IMR-90 (cell line): ENCODE measurements at regions not wholly inside any gene's neighbourhood (a gene's known extent, or its start where the extent isn't known, plus 50 kb on each side); places are given as distances from the start of the nearest gene placed in this dataset.
A peak's percentile ranks its signal among the peaks of the same experiment; 100 is the strongest.

Experiments
- ATAC-seq: fragments of 200-7000 bp; cut with Tn5 transposase; 2 replicates; pipeline ENCODE4 v1.9.1; 2020; ENCODE audit warnings: low read depth, mild to moderate bottlenecking, moderate library complexity
- BruUV-seq: library from RNA; stranded (reverse); fragments of 400-500 nt; replicated peaks from 2 replicates; lab custom pipeline; 2021; lab: Mats Ljungman, UMichigan
- CTCF ChIA-PET: fragments of 300-600 bp; formaldehyde crosslinking; extraction: SDS; loops from one replicate; lab custom pipeline; 2021; ENCODE audit warnings: antibody characterized with exemption; lab: Yijun Ruan, JAX
- POLR2A ChIA-PET: fragments of 300-600 bp; sonication (Branson Sonifier 250); formaldehyde crosslinking; loops from one replicate; lab custom pipeline; 2022; ENCODE audit warnings: antibody characterized with exemption; ENCODE audit not compliant: unreplicated experiment; lab: Charles Lee
- DNase-seq: peaks from one replicate; pipeline ENCODE4 v3.0.0; 2013
- H2AFZ ChIP-seq: replicated peaks from 2 replicates; pipeline ENCODE3; 2013; ENCODE audit warnings: low read length, mild to moderate bottlenecking; ENCODE audit not compliant: poor library complexity
- H2AK5ac ChIP-seq: 2 replicates; pipeline ENCODE4 v1.6.1; 2013; ENCODE audit warnings: low read depth, low read length, inconsistent platforms
- H2AK9ac ChIP-seq: replicated peaks from 2 replicates; pipeline ENCODE3; 2013; ENCODE audit warnings: mild to moderate bottlenecking, low read depth, low read length, moderate library complexity; ENCODE audit not compliant: poor library complexity
- H2BK120ac ChIP-seq: 2 replicates; pipeline ENCODE4 v1.6.1; 2013; ENCODE audit warnings: low read depth, low read length, inconsistent platforms
- H2BK15ac ChIP-seq: 3 replicates; pipeline ENCODE4 v1.6.1; 2013; ENCODE audit warnings: low read depth, low read length, inconsistent platforms
- H2BK20ac ChIP-seq: 2 replicates; pipeline ENCODE4 v1.6.1; 2013; ENCODE audit warnings: low read depth, mild to moderate bottlenecking, inconsistent platforms, low read length, moderate library complexity
- H2BK5ac ChIP-seq: 2 replicates; pipeline ENCODE4 v1.6.1; 2013; ENCODE audit warnings: mild to moderate bottlenecking, low read depth, low read length, inconsistent platforms; ENCODE audit not compliant: poor library complexity, severe bottlenecking
- H3K14ac ChIP-seq: replicated peaks from 2 replicates; pipeline ENCODE4 v1.6.1; 2013; ENCODE audit warnings: low read depth, low read length, inconsistent platforms
- H3K18ac ChIP-seq: 2 replicates; pipeline ENCODE4 v1.6.1; 2013; ENCODE audit warnings: low read depth, low read length, control low read depth
- H3K23ac ChIP-seq: 2 replicates; pipeline ENCODE4 v1.6.1; 2013; ENCODE audit warnings: low read depth, low read length, inconsistent platforms
- H3K27ac ChIP-seq: 2 replicates; pipeline ENCODE4 v1.5.1; 2013; ENCODE audit warnings: mild to moderate bottlenecking, control low read depth, low read length; ENCODE audit not compliant: insufficient read depth
- H3K27me3 ChIP-seq: 2 replicates; pipeline ENCODE4 v1.6.1; 2013; ENCODE audit warnings: low read length; ENCODE audit not compliant: control insufficient read depth, insufficient read depth
- H3K36me3 ChIP-seq: 2 replicates; pipeline ENCODE4 v1.6.1; 2013; ENCODE audit warnings: low read length, mixed read lengths; ENCODE audit not compliant: control insufficient read depth, insufficient read depth
- H3K4ac ChIP-seq: 2 replicates; pipeline ENCODE4 v1.6.1; 2013; ENCODE audit warnings: low read depth, low read length, inconsistent platforms
- H3K4me1 ChIP-seq: 2 replicates; pipeline ENCODE4 v1.6.1; 2013; ENCODE audit warnings: low read length, mixed read lengths; ENCODE audit not compliant: control insufficient read depth, insufficient read depth
- H3K4me2 ChIP-seq: 2 replicates; pipeline ENCODE4 v1.6.1; 2013; ENCODE audit warnings: low read depth, mild to moderate bottlenecking, control low read depth, low read length, moderate library complexity
- H3K4me3 ChIP-seq: 2 replicates; pipeline ENCODE4 v1.5.1; 2013; ENCODE audit warnings: low read depth, mild to moderate bottlenecking, control low read depth, low read length, moderate library complexity; ENCODE audit not compliant: insufficient read depth
- H3K56ac ChIP-seq: 2 replicates; pipeline ENCODE4 v1.6.1; 2013; ENCODE audit warnings: low read length, inconsistent platforms; ENCODE audit not compliant: insufficient read depth; ENCODE audit errors: extremely low read depth
- H3K79me1 ChIP-seq, 2 experiments: 2 replicates each; pipeline ENCODE4 v1.6.1; 2013; ENCODE audit warnings: low read length in 2 of 2, inconsistent platforms in 1 of 2, low read depth in 1 of 2
- H3K9ac ChIP-seq: 2 replicates; pipeline ENCODE4 v1.6.1; 2013; ENCODE audit warnings: low read depth, low read length, control low read depth
- H3K9me1 ChIP-seq: 2 replicates; pipeline ENCODE4 v1.6.1; 2013; ENCODE audit warnings: low read length, inconsistent platforms; ENCODE audit not compliant: insufficient read depth
- H3K9me3 ChIP-seq: 2 replicates; pipeline ENCODE4 v1.6.1; 2013; ENCODE audit warnings: low read length; ENCODE audit not compliant: control insufficient read depth, insufficient read depth
- H4K20me1 ChIP-seq: 2 replicates; pipeline ENCODE4 v1.6.1; 2013; ENCODE audit warnings: low read length, inconsistent platforms; ENCODE audit not compliant: insufficient read depth
- H4K5ac ChIP-seq: 2 replicates; pipeline ENCODE4 v1.6.1; 2013; ENCODE audit warnings: mild to moderate bottlenecking, low read depth, low read length, control low read depth
- H4K8ac ChIP-seq, 2 experiments: 2 replicates each; pipeline ENCODE4 v1.6.1; 2013; ENCODE audit warnings: low read depth in 2 of 2, low read length in 2 of 2, control low read depth in 1 of 2, inconsistent platforms in 1 of 2
- H4K91ac ChIP-seq: 2 replicates; pipeline ENCODE4 v1.6.1; 2013; ENCODE audit warnings: low read depth, low read length, inconsistent platforms; ENCODE audit not compliant: insufficient read depth
- MAZ ChIP-seq: IDR thresholded peaks from 2 replicates; pipeline ENCODE4 v1.6.1; 2012; ENCODE audit warnings: low read depth, mild to moderate bottlenecking, low read length, improper control_type of control experiment, moderate library complexity, borderline replicate concordance
- POLR2A ChIP-seq: IDR thresholded peaks from 2 replicates; pipeline ENCODE4 v1.6.1; 2012; ENCODE audit warnings: mild to moderate bottlenecking, low read depth, low read length
- WGBS, 2 experiments: methylation state at CpG; one replicate each; pipeline versions ENCODE4 v1.1.5 to v1.1.7; 2013; ENCODE audit warnings: missing lambda C conversion rate in 2 of 2; ENCODE audit not compliant: insufficient read length in 1 of 2; ENCODE audit errors: extremely low coverage in 2 of 2; 5-methylcytosine and 5-hydroxymethylcytosine counted together
- dilution Hi-C: fragments of 300-500 bp; cut with HindIII; formaldehyde crosslinking; loops from one replicate; pipeline ENCODE4 v1.14.3; 2018; ENCODE audit warnings: low sequenced_read_pairs; ENCODE audit not compliant: unreplicated experiment
- in situ Hi-C: fragments of 300-500 bp; cut with MboI; formaldehyde crosslinking; loops from 3 replicates; pipeline ENCODE4 v1.14.3; 2019; ENCODE audit warnings: low sequenced_read_pairs, inconsistent platforms, mixed read lengths
- intact Hi-C: fragments of 100-400 bp; cut with micrococcal nuclease; formaldehyde crosslinking; loops from 2 replicates; pipeline ENCODE4 v1.10.0; 2022

GRCh38 chr3:34001022-34001421, 202.6 kb downstream of the PDCD6IP start:
- H4K20me1 ChIP-seq: no peaks in the 10 kb centered on the region
- no peak overlapping the region for H2BK5ac ChIP-seq
- H3K56ac ChIP-seq: no peak overlapping the region
- TF ChIP-seq MAZ: no peak
- TF ChIP-seq POLR2A: no peak
- no peak overlapping the region; the same call in 1 of the 2 replicates for H4K5ac ChIP-seq
- 0 out of 2 replicates have a peak overlapping the region, but pooled peaks have one; percentile 54 for H2BK20ac ChIP-seq
- H2AK5ac ChIP-seq: no peak overlapping the region
- dilution Hi-C loops: no loop called here
- in situ Hi-C loops: no loop called here
- H3K4me2 ChIP-seq: no peak overlapping the region
- no peak overlapping the region for H3K9ac ChIP-seq
- ChIA-PET CTCF (no interaction called here), POLR2A (no interaction called here)
- H3K9me1 ChIP-seq: peaks cover 9% of the 10 kb centered on the region
- H2AK9ac ChIP-seq: no peak overlapping the region
- H3K9me3 ChIP-seq: no peaks in the 10 kb centered on the region
- peak overlapping the region; percentile 57; the same call in 1 of the 2 replicates for H3K4ac ChIP-seq
- H4K8ac ChIP-seq: no peak overlapping the region
- no peak overlapping the region for H3K27ac ChIP-seq
- no peaks in the 10 kb centered on the region for H3K27me3 ChIP-seq
- no CpG with 5 or more reads among the region's 3 CpGs for WGBS, 2 experiments
- no TSS peak for BruUV-seq
- H3K14ac ChIP-seq: peak overlapping the region; percentile 25; the same call in 1 of the 2 replicates
- no peak overlapping the region for H2AFZ ChIP-seq
- peak overlapping the region; percentile 44; the same call in 1 of the 3 replicates for H2BK15ac ChIP-seq
- H3K18ac ChIP-seq: peak overlapping the region; percentile 43; the same call in 1 of the 2 replicates
- DNase-seq (no peak), ATAC-seq (no peak)
- no peak overlapping the region for H3K4me3 ChIP-seq
- no peak overlapping the region for H3K23ac ChIP-seq
- peak overlapping the region; percentile 32; the same call in 1 of the 2 replicates for H4K91ac ChIP-seq
- H3K36me3 ChIP-seq: no peaks in the 10 kb centered on the region
- peak overlapping the region; percentile 43; the same call in 1 of the 2 replicates for H2BK120ac ChIP-seq
- intact Hi-C loops: no loop called here
- H3K4me1 ChIP-seq: peaks cover 13% of the 10 kb centered on the region
- no peaks in the 10 kb centered on the region for H3K79me1 ChIP-seq
